Globus pallidus (tissue), 1 donor: ENCODE measurements at regions not wholly inside any gene's neighbourhood (a gene's known extent, or its start where the extent isn't known, plus 50 kb on each side); places are given as distances from the start of the nearest gene placed in this dataset.

Experiments used
- DNase-seq: peaks from one replicate; pipeline ENCODE4 v3.0.0-alpha.2; 2015; ENCODE audit warnings: low spot score

DNA sequence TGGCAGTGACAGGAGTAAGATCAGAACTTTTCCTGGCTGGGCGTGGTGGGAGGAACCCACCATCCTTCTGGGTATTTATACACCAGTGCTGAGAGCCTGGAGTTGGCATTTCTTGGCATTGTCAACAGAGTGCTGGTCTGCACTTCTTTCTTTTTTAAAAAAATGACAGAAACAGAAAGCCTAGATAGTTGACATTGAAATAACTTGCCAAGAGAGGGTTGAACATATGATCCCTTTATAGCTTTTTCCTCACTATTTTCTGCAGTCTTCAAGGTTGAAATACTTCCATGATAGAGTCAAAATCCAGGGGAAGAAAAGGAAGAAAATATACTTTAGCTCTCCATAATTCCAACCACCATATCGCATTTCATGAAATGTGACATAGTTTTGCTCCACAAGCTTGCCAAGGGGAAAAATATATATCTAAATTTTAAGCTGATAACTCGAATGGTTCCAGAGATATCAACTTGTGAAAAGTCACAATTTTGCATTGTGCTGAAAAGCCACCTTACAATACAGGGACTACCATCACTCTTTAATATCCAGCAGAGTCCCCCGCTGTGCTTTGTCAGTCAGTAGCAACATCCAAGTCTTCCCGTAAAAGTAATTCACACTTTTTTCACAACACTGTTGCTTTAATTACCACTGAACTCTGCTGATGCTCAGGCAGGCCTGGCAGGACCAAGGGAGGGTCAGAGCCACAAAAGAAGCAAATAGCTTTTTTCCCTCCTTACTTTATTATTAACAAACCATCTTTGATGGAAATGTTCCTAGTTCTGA is 764.9 kb upstream of the FANCL start:
- DNase-seq: no peak

DNA sequence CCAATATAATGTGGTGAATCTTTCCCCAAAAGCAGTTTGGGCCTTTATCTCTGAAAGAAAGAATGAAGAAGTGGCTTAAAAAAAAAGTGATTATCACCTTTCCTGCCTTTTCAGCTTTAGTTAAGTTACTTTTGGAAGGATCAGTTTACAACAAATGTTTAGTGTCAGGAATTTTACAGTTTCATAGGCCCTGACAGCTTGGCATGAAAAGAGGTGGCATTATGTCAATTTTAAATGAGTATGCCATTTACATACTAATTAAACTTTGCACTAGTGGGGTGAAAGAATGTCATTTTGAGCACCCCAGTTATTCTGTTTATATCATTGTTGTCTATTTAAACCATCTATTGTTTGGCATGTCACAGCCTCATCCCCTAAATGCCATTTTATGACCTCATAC is 763.5 kb upstream of the FANCL start:
- DNase-seq: no peak

DNA sequence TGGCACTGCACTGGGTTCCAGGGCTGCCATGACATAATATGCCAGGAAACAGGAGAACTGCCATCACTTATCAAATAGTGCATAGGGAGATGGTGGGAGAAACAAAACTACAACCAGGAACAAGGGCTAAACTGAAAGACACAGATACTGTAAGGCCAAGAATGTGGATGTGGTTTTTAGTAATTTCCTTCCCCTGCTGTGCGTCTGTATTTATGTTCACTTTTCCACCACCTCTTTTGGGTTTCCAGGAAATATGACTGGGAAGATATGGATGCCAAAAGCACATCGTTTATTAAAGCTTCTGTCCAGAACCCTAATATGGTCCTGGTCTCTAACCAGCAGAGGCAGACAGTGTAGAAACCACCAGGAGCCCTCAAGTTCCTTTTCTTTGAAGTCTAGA is 759.7 kb upstream of the FANCL start:
- DNase-seq: no peak

- DNase-seq: no peak
Observed at GRCh38 chr2:58992062-58992706, 751.1 kb upstream of the FANCL start.

- DNase-seq: no peak
Observed at GRCh38 chr2:58991357-58991756, 750.2 kb upstream of the FANCL start.

- DNase-seq: no peak
Observed at GRCh38 chr2:58985541-58985940, 744.4 kb upstream of the FANCL start.

- no peak for DNase-seq
Observed at GRCh38 chr2:58984731-58985130, 743.6 kb upstream of the FANCL start.

- DNase-seq: no peak
Observed at GRCh38 chr2:58983111-58983510, 742.0 kb upstream of the FANCL start.

DNA sequence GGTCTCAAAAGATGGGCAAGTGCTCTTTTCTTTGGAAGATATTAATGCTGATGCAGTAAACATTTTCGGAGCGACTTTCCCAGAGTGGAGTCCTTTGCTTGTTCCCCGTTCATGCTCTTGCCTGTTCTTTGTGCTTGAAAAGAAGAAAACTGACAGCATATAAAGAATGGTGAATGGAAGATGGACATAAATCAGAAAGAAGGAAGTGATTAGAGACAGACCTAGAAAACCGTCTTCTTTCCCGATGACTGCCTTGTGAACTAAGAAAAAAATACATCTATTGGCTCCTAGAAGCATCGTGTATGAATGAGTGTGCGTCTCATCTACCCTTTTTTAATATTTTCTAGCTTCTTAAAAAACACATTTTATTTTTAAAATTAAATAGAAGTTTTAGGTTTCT is 740.1 kb upstream of the FANCL start:
- DNase-seq: no peak

GRCh38 chr2:58976375-58977071 is 735.4 kb upstream of the FANCL start:
- DNase-seq: no peak

DNA sequence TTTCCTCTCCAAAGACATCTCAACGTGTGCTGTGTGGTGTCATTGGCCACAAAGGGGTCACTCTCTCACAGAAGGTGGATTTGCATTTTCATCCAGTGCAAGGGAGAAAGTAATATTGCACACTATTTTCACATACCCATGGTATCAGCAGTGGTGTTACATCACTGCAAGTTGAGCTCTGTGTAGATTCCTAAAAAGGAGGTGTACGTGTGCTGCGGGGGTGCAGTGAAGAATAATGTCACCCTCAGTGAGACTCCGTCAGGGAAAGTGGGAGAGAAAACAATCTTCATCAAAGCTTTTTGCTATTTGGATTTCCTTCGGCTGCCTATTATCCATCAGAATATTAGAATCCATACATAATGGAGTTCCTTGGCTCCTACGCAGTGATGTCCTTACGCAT is 733.8 kb upstream of the FANCL start:
- DNase-seq: no peak

GRCh38 chr2:58974426-58974825 is 733.3 kb upstream of the FANCL start:
- no peak for DNase-seq

DNA sequence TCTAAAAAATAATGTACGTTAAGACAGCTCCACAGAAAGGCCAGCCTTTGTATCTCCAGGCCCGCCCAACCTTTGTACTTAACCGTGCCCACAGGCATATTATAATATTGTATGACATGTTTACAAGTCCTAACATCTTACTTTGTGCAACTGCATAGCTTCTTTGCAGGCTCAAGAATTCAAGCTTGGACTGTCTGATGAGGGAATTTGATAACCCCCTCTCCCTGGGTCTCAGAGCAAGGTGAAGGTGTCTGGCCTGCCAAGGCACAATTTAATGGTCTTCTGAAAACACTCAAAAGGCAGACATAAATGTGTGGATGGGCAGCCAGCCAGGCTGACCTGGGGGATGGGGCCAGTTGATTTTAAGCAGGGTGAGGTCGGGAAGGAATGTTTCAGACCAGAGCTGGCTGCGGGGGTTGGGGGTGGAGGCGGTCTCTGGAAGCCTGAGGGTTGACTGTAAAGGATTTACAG is 732.7 kb upstream of the FANCL start:
- no peak for DNase-seq

DNA sequence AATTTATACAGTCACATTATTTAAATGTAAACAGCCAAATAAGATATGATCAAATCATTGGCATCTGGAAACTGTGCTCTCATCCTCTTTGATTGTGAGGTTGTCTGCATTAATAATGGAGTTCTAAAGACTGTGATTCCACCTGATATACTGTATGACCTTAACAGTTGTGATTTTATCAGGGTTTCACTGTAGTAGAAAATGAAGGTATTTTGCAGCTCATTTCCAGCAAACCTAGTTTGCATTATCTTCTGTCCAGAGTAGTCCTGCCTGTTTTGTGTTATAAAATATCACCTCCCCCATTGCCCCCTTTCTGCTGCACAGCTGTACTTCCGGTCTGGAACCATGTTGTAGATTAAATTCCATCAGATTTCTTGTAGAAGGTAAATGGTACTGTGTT is 731.6 kb upstream of the FANCL start:
- no peak for DNase-seq

DNA sequence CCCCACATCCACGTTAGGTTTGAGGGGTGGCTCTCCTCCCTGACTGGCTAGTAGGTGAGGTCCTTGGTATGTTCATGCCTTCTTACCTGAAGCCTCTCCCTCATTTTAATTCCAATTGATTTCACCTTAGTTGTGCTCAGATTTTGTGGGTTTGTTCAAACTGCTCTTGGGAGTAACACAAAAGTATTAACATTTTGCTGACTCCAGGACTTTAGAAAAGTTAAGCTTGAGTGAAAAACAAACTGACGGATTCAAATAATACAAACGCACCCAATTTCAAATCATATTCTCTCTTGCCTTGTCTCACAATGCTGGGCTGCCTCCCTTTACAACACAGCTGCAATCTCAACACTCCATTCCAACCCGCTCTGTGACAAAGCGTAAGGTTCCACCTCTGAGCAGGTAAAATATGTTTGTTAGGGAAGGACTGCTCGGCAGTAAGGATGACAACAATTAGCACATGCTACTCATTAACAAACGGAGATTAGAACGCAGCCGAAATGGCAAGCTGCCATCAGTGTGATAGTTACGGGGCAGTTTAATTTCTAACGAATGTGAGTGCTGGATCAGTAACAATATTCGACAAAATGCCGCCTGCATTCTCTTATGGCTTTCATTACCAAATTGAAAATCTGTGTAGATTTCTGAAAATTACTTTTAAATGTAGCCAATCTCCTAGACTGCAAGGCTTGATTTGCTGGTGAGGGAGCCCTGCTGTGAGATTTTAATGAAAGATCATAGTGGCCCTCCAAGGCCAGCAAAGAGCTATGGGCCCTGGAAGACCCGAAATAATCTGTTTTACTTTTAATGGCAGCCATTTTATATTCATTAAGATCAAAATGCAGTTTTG is 730.6 kb upstream of the FANCL start:
- DNase-seq: no peak

GRCh38 chr2:58970365-58970764 is 729.2 kb upstream of the FANCL start:
- no peak for DNase-seq

- no peak for DNase-seq
Observed at GRCh38 chr2:58968885-58969284, 727.8 kb upstream of the FANCL start.

DNA sequence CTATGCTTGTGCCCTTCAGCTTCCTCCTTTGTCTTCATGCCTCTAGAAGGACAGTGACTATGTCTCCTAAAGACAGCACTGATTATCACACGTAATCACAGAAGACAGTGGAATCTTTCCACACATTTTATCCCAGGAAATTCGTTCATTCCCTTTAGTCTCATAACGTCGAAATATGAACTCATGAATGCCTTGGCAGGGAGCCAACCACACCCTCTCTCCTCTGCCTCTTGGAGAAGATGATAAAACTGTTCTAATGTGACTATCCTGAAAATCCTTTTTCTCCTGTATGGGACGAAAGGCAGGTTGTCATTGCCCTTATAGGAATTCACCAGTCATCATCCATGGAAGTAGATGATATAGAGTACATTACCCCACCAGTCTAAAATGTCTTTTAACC is 726.6 kb upstream of the FANCL start:
- DNase-seq: no peak

DNA sequence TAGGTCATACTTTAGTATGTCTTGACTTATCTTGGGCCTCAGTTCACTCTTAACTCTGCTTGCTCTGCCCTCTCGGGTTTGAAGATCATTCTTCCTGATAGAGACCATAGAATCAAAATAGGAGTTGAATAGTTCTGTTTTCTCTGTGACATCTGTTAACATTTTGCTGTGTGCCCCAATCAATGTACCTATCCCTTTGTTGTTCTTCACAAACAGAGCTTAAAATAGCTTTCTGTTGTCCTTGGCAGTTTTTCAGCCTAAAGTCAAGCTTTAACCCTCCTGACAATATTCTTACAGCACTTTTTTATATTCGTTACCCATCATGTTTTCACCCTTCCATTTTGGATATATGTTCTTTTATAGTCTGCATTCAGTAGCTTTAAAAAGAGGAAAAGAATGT is 724.5 kb upstream of the FANCL start:
- no peak for DNase-seq

DNA sequence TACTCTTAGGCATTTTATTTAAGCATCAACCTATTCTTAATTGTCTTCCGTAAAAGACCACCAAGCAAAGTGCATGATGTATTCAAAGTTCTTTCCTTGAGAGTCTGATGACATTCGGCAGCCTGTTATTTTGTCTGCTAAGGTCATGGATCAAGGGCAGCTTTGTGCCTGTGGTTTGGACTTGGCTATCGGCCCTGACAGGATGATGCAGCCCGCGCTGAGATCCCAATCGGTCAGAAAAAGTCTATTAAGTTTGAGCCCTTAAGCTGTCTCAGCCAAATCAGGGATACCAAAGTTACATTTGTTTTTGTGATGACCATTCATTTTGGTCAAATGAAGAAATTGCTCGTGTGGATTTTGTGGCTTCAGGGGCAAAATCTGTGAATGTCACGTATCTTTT is 718.9 kb upstream of the FANCL start:
- DNase-seq: no peak

DNA sequence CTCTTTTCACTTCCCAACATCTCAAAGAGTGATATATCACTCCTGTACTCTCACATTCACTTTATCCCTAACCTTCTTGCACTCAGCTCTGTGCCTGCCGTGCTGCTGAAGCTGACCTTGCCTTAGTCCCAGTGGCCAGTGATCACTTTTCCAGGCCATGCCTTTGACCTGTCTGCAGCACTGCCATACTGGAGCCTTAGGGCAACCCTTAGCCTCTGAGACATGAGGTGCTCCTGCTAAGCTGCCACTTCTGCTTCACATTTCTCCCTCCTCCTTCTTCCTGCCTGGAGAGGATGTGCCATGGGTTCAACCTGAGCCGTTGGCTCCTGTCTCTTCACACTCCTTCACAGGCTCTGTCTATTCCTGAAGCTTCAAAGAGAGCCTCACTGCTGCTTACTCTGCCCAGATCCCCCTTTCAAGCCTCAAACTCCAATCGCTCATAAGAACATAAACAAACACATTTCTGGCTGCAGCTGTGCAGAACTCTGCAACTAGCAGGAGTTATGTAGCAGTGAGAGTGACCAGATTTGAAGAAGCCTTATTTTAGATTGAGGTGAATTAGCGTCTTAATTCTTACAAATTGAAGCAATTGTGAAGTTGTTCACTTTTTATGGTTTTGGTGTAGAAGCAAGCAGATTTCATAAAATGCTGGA is 716.2 kb upstream of the FANCL start:
- DNase-seq: no peak
